ENCODE measurements at regions not wholly inside any gene's neighbourhood (a gene's known extent, or its start where the extent isn't known, plus 50 kb on each side); places are given as distances from the start of the nearest gene placed in this dataset.

GRCh38 chr4:64738240-64738639 lies 329.0 kb upstream of the TECRL start:
- TF ChIP-seq POLR2A (IDR thresholded peaks at IDR 0.05) (no peak), CTCF (IDR thresholded peaks at IDR 0.05) (no peak), POLR2AphosphoS5 (IDR thresholded peaks at IDR 0.05; ENCODE audit: insufficient read depth in 1 of 2, low read depth in 1 of 2) (no peak)

Data from vagina (tissue), 2 donors.